Esophagus squamous epithelium (tissue), 4 donors: ENCODE measurements at regions not wholly inside any gene's neighbourhood (a gene's known extent, or its start where the extent isn't known, plus 50 kb on each side); places are given as distances from the start of the nearest gene placed in this dataset.

Source experiments
- CTCF ChIP-seq, 6 experiments: fragments of 450-650 bp in 4 of 6; fragments of 200-600 bp in 2 of 6; sonication (generic) in 2 of 6; IDR thresholded peaks; one replicate each; pipeline ENCODE4 v1.5.1; 2016 to 2019; ENCODE audit warnings: antibody characterized with exemption in 6 of 6, mild to moderate bottlenecking in 4 of 6, moderate library complexity in 4 of 6
- POLR2A ChIP-seq, 4 donors: fragments of 450-650 bp; IDR thresholded peaks; one replicate each; pipeline ENCODE4 v1.6.1; 2017; ENCODE audit warnings: antibody characterized with exemption in 4 of 4, mild to moderate bottlenecking in 4 of 4, moderate library complexity in 3 of 4

GRCh38 chr2:153770359-153770991 is 101.2 kb upstream of the GALNT13 start:
- no peak for TF ChIP-seq POLR2A (IDR thresholded peaks at IDR 0.05)
- no peak for TF ChIP-seq CTCF (IDR thresholded peaks at IDR 0.05)
